Panc1 (cell line): ENCODE measurements at regions not wholly inside any gene's neighbourhood (a gene's known extent, or its start where the extent isn't known, plus 50 kb on each side); places are given as distances from the start of the nearest gene placed in this dataset.
"Not testable (repeated sequence)": the region's sequence is repeated elsewhere in the genome, so short reads cannot be mapped to it uniquely, and the experiment has no call there.

Experiments
- ATAC-seq: fragments of 200-7000 bp; cut with Tn5 transposase; 2 replicates; pipeline ENCODE4 v1.9.1; 2020; ENCODE audit warnings: mild to moderate bottlenecking, moderate library complexity
- BruUV-seq: library from RNA; stranded (reverse); fragments of 400-500 nt; replicated peaks from 2 replicates; lab custom pipeline; 2021; lab: Mats Ljungman, UMichigan
- CTCF ChIA-PET: fragments of 300-600 bp; sonication (Branson Sonifier 250); formaldehyde crosslinking; loops from one replicate; lab custom pipeline; 2022; ENCODE audit warnings: antibody characterized with exemption; lab: Charles Lee
- POLR2A ChIA-PET: fragments of 300-600 bp; sonication (Branson Sonifier 250); formaldehyde crosslinking; loops from one replicate; lab custom pipeline; 2022; ENCODE audit warnings: antibody characterized with exemption; lab: Charles Lee
- DNase-seq: peaks from one replicate; pipeline ENCODE4 v3.0.0-alpha.2; 2010; ENCODE audit warnings: low read depth, low spot score
- H3K27ac ChIP-seq: 2 replicates; pipeline ENCODE4 v1.5.1; 2011; ENCODE audit warnings: mild to moderate bottlenecking, low read length, inconsistent platforms
- H3K27me3 ChIP-seq: fragments of 200-500 bp; sonication (Bioruptor generic); 2 replicates; pipeline ENCODE4 v1.6.0; 2014; ENCODE audit warnings: low read length, inconsistent platforms; ENCODE audit not compliant: control insufficient read depth, insufficient read depth
- H3K36me3 ChIP-seq: fragments of 200-500 bp; sonication (Bioruptor generic); 2 replicates; pipeline ENCODE4 v1.5.1; 2014; ENCODE audit warnings: inconsistent platforms, mild to moderate bottlenecking, low read length, moderate library complexity; ENCODE audit not compliant: control insufficient read depth, insufficient read depth
- H3K4me1 ChIP-seq: 2 replicates; pipeline ENCODE4 v1.5.1; 2011; ENCODE audit warnings: inconsistent platforms, mild to moderate bottlenecking, low read length, moderate library complexity; ENCODE audit not compliant: control insufficient read depth, insufficient read depth
- H3K4me3 ChIP-seq, 2 experiments: 2 replicates each; pipeline ENCODE4 v1.5.1; 2011 to 2012; ENCODE audit warnings: low read depth in 2 of 2, low read length in 2 of 2, mild to moderate bottlenecking in 2 of 2, inconsistent platforms in 1 of 2, moderate library complexity in 1 of 2
- H3K9me3 ChIP-seq: fragments of 200-500 bp; sonication (Bioruptor generic); 2 replicates; pipeline ENCODE4 v1.5.1; 2014; ENCODE audit warnings: low read depth, mild to moderate bottlenecking, inconsistent platforms, low read length, moderate library complexity; ENCODE audit not compliant: control insufficient read depth, insufficient read depth
- POLR2AphosphoS5 ChIP-seq: IDR thresholded peaks from 2 replicates; pipeline ENCODE4 v1.6.1; 2012; ENCODE audit warnings: mild to moderate bottlenecking, low read depth, low read length, moderate library complexity
- REST ChIP-seq, 2 experiments: IDR thresholded peaks; 2 replicates each; pipeline ENCODE4 v1.6.1; 2011 to 2012; ENCODE audit warnings: low read depth in 2 of 2, control low read depth in 1 of 2, low read length in 1 of 2, mild to moderate bottlenecking in 1 of 2, moderate library complexity in 1 of 2; ENCODE audit not compliant: insufficient read depth in 1 of 2
- SIN3A ChIP-seq: IDR thresholded peaks from 2 replicates; pipeline ENCODE4 v1.6.1; 2012; ENCODE audit warnings: low read depth, mild to moderate bottlenecking, low read length, moderate library complexity, borderline replicate concordance; ENCODE audit not compliant: insufficient read depth
- TCF7L2 ChIP-seq: IDR thresholded peaks from 2 replicates; pipeline ENCODE4 v1.6.1; 2011; ENCODE audit warnings: mild to moderate bottlenecking, low read depth, low read length, inconsistent platforms
- in situ Hi-C: cut with HindIII; loops from 2 replicates; pipeline ENCODE4 v1.10.0; 2016; ENCODE audit warnings: low sequenced_read_pairs, low pct_unique_long_range_greater_than_20kb
- intact Hi-C: fragments of 100-400 bp; cut with micrococcal nuclease; formaldehyde crosslinking; loops from one replicate; pipeline ENCODE4 v1.10.0; 2022; ENCODE audit not compliant: unreplicated experiment
- TF ChIP-seq, protein P1 (sequence below): fragments of 450-650 bp; IDR thresholded peaks from 2 replicates; pipeline ENCODE4 v1.5.1; 2017; ENCODE audit warnings: mild to moderate bottlenecking

DNA sequence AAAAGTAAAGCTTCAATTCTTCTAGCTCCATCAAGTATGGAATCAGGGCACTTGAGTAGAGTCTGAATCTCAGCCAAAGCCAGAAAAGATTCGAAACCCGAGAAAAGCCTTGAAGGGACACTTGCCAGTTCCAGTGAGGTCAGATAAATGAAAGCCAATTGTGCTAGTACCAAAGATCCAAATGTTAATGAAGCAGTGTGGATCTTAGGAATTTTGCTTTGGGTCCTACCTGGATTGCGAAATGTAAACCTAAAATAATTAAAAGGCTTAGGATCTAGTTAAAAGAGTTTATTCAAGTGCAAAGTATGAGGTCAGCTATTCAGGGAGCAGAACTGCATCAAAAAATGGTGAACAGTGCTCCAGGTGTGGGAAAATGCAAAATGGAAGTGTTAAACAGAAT, 552.6 kb downstream of the NAP1L3 start:
- Histone ChIP-seq H3K27me3 (no peaks in the 10 kb centered on the region), H3K27ac (no peak overlapping the region), H3K4me1 (no peaks in the 10 kb centered on the region), H3K36me3 (no peaks in the 10 kb centered on the region), H3K9me3 (no peaks in the 10 kb centered on the region), H3K4me3 (no peak overlapping the region)
- intact Hi-C loops (no loop called here), in situ Hi-C loops (no loop called here)
- ATAC-seq (no peak), DNase-seq (no peak)
- TF ChIP-seq POLR2AphosphoS5 (no peak), TCF7L2 (no peak), SIN3A (no peak), REST (IDR thresholded peaks at IDR 0.05; ENCODE audit: insufficient read depth in 1 of 2, low read depth in 2 of 2, low read length in 1 of 2) (no peak)
- TF ChIP-seq, protein P1, sequence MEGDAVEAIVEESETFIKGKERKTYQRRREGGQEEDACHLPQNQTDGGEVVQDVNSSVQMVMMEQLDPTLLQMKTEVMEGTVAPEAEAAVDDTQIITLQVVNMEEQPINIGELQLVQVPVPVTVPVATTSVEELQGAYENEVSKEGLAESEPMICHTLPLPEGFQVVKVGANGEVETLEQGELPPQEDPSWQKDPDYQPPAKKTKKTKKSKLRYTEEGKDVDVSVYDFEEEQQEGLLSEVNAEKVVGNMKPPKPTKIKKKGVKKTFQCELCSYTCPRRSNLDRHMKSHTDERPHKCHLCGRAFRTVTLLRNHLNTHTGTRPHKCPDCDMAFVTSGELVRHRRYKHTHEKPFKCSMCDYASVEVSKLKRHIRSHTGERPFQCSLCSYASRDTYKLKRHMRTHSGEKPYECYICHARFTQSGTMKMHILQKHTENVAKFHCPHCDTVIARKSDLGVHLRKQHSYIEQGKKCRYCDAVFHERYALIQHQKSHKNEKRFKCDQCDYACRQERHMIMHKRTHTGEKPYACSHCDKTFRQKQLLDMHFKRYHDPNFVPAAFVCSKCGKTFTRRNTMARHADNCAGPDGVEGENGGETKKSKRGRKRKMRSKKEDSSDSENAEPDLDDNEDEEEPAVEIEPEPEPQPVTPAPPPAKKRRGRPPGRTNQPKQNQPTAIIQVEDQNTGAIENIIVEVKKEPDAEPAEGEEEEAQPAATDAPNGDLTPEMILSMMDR = no peak
- BruUV-seq = no TSS peak
- POLR2A ChIA-PET = no interaction called here
- CTCF ChIA-PET = no interaction called here

- in situ Hi-C loops, H3K4me3 ChIP-seq, CTCF ChIA-PET, ATAC-seq, H3K27ac ChIP-seq, H3K27me3 ChIP-seq, DNase-seq, BruUV-seq, intact Hi-C loops, H3K9me3 ChIP-seq, H3K4me1 ChIP-seq, H3K36me3 ChIP-seq: not testable (repeated sequence)
- POLR2A ChIA-PET = interaction anchor here (0.6 kb wide), 1 partner anchor 43 kb away, joined by 4 read pairs; no protein-coding TSS in a partner anchor
These were observed 569.9 kb downstream of the NAP1L3 start for GRCh38 chrX:93103353-93104067.

GRCh38 chrX:93095535-93095934, 577.8 kb downstream of the NAP1L3 start:
- in situ Hi-C loops, intact Hi-C loops, ATAC-seq, CTCF ChIA-PET, BruUV-seq, DNase-seq, H3K27ac ChIP-seq, H3K27me3 ChIP-seq, H3K4me1 ChIP-seq, H3K36me3 ChIP-seq, H3K4me3 ChIP-seq, H3K9me3 ChIP-seq, POLR2A ChIA-PET: not testable (repeated sequence)

GRCh38 chrX:93078906-93079305, 594.5 kb downstream of the NAP1L3 start:
- H3K27me3 ChIP-seq, in situ Hi-C loops, H3K4me1 ChIP-seq, H3K4me3 ChIP-seq, H3K36me3 ChIP-seq, ATAC-seq, POLR2A ChIA-PET, CTCF ChIA-PET, intact Hi-C loops, DNase-seq, H3K9me3 ChIP-seq, BruUV-seq, H3K27ac ChIP-seq: not testable (repeated sequence)

GRCh38 chrX:93055264-93055663, 618.1 kb downstream of the NAP1L3 start:
- POLR2A ChIA-PET, CTCF ChIA-PET, ATAC-seq, intact Hi-C loops, H3K27me3 ChIP-seq, H3K4me1 ChIP-seq, H3K4me3 ChIP-seq, H3K9me3 ChIP-seq, DNase-seq, in situ Hi-C loops, BruUV-seq, H3K27ac ChIP-seq, H3K36me3 ChIP-seq: not testable (repeated sequence)
